ENCODE measurements at regions not wholly inside any gene's neighbourhood (a gene's known extent, or its start where the extent isn't known, plus 50 kb on each side); places are given as distances from the start of the nearest gene placed in this dataset.
"Not testable (repeated sequence)": the region's sequence is repeated elsewhere in the genome, so short reads cannot be mapped to it uniquely, and the experiment has no call there.

DNA sequence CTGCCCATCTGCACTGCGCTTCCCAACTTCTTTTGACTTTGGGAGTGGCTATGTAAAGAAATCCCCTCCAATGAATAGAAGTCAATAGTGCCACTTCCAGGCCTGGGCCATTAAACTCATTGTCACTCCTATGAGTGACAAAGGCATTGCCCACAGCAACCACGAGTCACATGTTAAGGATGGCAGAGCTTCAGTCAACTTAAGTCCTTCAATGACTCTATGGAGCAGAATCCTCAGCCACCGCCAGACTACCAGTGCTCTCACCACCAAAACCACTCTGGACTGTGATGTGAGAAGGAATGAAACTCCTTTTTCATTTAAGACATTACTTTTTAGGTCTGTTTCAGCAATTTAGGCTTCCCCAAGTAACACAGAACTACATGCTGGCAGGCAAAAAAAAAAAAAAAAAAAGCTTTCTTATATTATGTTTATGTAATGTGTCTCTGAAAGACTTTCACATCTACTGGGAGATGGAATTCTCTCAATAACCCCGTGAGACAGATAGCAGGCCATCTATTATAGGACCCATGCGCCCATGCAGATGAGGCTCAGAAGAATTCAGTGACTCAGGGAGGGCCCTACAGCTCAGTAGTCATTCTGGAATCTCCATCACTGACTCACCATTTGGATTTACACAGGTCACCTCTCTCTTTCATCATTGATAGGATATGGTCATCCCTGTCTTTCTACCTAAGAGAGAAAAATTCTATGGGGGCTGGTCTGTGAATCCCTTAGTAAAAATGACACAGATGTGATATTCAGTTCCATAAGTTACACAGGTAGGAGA is 180.5 kb downstream of the CEMIP2 start:
- no peak for DNase-seq

GRCh38 chr9:71583792-71584191 is 184.5 kb downstream of the CEMIP2 start:
- DNase-seq = no peak

DNA sequence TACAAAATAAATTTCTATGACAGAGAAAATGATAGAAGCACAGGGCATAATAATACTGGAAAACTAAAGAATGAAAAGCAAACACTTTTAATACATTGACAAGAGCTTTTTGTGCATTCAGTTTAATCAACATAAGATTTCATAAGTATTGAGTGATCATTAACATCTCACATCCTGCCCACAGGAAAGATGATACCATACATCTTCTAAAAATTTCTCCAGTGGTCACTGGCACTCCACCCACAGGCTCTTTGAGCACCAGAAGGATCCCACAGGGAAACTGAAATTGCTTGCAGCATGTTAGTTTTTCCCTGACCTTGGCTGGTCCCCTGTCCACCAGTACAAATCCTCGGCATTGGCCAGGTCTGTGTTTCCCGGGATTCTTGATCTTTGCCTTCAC is 186.0 kb downstream of the CEMIP2 start:
- DNase-seq = no peak

DNA sequence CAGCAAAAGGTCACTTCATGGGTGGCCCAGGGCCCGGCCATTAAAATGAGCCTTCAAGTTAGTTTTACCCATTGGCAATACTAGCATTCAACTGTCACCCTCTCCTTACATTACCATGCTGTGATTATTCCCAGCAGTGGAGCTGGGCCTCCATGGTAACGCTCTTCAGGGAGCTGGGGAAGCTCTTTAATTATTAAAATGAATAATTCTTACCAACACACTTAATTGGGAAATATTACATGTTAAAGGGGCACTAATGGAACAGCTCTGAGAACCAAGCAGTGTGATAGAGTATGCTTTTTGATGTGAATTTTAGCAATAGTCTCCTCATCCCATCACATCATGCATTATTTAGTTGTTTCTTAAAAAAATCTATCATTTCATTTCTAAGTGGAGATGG is 187.2 kb downstream of the CEMIP2 start:
- no peak for DNase-seq

DNA sequence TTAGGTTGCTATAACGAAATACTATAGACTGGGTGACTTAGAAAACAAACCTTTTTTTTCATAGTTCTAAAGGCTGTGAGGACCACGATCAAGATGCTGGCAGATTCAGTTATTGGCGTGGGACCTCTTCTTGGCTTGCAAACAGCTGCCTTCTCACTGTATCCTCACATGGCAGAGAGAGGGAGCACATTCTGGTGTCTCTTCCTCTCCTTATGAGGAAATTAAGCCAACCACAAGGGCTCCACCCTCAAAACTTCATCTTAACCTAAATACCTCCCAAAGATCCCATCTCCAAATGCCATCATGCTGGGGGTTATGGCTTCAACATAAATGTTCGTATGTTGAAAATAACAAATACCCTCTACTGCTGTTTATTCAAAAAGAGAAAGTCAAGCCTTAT is 197.1 kb downstream of the CEMIP2 start:
- no peak for DNase-seq

GRCh38 chr9:71567890-71568289 is 200.4 kb downstream of the CEMIP2 start:
- DNase-seq = no peak

DNA sequence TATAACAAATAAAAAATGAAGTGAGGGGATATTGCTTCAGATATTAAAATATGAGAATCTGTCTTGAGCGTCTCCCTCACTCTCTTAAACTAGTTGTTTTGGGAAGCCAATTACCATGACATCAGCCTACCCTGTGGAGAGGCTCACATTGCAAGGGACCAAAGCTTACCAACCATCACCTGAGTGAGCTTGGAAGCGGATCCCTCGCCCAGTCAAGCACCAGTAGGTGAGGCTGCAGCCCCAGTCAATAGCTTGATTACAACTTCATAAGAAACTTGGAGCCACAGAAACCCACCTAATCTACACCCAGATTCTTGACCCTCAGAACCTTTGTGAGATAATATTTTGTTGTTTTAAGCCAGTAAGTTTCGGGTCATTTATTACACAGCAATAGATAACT is 206.2 kb downstream of the CEMIP2 start:
- no peak for DNase-seq

DNA sequence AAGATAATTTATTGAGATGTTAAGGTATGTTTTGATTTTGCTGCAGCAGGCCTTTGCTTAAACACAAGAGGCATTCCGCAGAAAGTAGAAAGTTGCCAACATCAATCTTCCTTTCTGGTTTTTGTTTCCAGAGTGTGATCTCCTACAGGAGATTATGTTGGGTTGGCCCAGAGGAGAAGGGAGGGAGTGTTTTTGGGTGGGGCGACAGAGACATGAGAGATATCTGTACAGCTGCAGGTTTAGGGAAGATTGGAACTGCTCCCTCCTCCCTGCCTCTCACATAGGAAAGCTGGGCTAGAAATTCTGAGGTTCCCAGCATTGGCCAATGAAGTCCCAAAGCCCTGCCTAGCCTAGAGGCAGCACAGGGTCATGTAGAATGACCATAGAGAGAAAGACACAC is 211.0 kb downstream of the CEMIP2 start:
- no peak for DNase-seq

GRCh38 chr9:71552480-71552879 is 215.8 kb downstream of the CEMIP2 start:
- no peak for DNase-seq

DNA sequence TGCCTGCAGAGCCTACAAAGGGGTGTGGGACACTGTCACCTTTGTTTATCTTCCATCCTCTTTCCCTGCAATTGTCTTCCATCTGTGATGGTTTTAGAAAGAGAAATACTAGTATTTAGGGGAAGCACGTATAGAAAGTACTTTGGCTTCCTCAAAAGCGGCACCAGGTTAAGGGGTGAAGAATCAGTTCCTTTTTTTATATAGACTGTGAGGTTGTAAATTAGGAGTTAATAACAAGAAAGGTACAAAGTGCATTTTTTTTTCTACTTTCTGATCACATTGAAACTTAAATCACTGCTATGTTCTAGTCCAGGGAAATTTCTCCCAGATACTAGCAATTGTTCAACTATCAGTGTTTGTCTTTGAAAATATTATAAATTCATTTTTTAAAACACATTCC is 219.3 kb downstream of the CEMIP2 start:
- DNase-seq = no peak

DNA sequence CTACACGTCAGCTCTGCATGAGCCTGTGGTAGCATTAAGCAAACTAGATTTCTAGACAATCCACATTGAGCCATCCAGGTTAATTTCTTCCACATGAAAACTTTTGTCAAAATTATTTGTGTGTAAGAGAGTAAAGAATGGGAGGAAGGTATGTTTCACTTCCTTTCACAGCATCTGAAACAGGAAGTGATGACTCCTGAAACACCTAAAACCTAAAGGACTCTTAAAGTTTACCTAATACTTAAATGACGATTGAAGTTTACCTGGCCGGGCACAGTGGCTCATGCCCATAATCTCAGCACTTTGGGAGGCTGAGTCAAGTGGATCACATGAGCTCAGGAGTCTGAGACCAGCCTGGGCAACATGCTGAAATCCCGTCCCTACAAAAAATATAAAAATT is 223.8 kb downstream of the CEMIP2 start:
- no peak for DNase-seq

DNA sequence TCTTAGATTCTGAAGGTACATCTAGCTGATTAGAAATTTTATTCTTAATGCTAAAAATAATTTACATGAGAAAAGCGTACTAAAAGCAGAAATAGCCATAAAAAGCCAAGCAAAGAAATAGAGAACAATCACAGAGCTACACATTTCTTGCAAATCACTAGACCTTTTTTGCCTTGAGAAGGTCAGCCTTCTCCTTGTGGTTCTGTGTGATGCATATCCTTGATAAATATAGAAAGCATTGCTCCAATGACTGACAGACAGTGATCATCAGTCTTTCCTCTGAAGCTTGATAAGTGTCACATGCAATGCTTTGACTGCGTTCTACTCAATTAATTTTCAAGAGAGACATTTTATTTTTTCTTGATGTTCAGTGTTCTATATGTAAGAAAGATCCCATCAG is 226.9 kb downstream of the CEMIP2 start:
- DNase-seq = no peak

DNA sequence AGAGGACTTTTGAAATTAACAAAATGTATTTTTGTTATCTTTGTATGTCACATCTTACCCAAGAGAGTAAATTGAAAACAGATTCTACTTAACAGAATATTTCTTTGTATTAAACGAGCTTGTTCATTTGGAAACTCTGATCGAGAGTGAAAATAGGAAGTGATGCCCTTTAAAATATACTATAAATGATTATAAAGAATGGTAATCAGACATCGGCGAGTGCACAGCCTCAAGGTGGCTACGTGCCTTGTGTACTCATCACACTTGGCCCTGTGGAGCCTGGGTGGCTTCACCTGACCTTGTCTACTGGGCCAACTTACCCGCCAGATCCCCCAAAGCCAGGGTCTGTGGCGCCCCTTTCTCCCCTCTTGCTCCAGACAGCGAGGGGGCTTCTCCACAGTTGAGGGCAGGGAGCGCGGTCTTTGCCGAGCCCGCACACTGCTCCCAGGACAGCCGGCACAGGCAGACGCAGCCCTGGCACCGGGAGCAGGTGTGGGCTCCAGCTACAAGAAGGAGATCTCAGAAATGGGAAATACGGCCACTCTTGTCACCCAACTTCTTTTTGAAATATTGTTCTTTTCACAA is 243.2 kb downstream of the CEMIP2 start:
- DNase-seq = no peak

DNA sequence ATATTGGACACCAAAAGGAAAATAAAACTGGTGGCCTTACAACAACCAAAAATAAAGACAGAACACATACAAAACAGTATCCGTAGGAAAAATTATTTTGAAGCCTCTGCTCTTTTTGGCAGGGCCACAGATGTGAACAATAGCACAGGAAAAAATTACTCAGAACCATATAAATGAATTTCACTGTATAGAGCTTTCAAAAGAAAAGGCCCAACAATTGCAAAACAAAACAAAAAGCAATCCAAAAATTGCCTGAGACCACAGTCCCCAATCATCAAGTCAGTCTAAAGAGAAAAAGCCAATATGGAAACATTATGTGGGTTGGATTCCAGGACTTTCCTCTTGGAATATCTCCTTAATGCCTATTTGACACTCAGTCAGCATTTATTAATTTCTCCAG is 243.8 kb downstream of the CEMIP2 start:
- DNase-seq = no peak

DNA sequence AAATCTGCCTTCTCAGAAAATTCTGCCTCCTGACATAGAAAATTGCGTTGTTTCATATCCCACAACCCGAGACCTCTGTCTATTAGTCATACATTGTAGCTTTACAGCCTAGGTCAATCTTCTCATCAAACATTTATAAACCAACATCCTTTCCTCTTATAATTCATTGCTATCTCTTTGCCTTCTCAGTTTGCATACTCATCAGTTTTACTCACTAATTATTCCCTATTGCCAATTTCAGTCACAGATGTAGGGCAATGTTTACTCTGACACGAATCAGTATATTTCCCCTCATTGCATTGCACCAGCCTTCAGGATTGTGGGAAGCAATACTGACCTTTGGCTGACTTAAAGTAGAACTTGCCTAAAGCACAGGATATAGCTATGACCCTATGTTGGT is 247.2 kb downstream of the CEMIP2 start:
- DNase-seq = no peak

- DNase-seq = no peak
These were observed 249.1 kb downstream of the CEMIP2 start for GRCh38 chr9:71519098-71519696.

GRCh38 chr9:71518045-71518827 is 250.1 kb downstream of the CEMIP2 start:
- peak; percentile 2 to 9 for DNase-seq

DNA sequence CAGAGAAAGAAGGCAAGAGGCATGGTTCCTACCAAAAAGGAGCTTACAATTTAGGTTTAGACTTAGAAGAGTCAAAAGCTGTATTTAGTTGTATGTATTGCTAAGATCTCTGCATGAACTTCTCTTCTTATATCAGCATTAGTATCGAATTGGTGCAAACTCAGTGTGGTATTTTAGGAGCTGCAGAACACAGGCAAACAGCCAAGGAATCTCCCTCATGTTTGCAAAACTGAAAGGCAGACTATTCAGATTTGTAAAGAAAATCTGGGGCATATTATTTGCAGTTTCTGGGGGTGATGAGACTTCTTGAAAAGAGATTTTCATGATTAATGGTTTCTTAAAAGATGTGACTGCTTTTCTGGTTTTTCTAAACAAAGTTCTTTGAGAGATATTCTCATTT is 252.7 kb downstream of the CEMIP2 start:
- no peak for DNase-seq

GRCh38 chr9:71515107-71515506 is 253.2 kb downstream of the CEMIP2 start:
- DNase-seq = no peak

- DNase-seq = no peak
These were observed 253.9 kb downstream of the CEMIP2 start for GRCh38 chr9:71514344-71514975.

DNA sequence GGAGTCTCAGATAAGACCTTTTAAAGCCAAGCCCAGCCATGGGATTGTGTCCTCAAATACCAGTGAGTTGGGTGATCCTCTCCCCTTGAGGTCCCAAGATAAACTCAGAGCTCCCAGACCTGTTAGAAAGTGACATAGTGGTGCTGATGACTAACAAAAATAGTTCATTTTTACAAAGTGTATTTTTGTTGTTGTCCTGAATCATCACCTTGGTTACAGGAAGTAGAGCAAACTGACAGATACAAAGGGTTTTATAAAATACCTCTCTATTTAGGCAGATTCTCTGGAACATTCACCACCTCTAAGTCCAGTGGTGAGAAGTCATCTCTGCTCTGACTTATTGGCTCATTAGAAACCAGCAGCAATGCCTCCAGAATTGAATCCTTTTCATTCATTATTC is 259.3 kb downstream of the CEMIP2 start:
- no peak for DNase-seq

DNA sequence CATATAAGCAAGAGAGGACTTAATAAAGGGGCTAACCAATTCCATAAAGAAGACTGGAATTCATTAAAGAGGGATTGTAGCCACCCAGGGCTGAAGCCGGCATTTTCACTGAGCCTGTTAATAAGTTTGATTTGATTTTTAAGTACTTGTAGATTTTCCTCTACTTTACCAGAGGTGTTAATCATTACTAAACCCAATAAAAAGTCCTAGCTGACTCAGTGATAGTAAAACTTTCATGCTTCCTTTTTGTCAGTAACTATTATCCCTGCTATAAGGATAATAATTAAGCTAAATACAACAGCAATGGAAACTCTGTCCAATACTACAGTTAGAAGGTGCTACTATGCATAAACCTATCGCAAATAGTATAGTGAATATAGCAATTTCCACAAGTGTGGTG is 260.2 kb downstream of the CEMIP2 start:
- not testable (repeated sequence) for DNase-seq

DNA sequence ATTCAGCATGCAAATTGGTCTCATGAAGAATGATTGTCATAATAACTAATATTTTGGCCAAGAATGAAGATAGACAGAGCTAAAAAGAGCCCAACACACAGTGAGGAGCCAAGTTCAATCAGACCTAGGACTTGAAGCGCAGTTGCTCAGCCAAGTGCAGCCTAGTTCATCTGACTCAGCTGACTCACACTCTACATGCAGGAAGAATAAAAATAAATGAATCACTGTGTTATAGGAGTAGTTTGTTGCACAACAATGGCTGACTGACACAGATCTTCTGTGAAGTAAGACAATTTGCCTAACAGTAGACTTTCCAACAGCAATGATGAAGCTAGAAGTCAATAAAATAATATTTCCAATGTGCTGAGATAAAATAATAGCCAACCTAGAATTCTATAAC is 261.5 kb downstream of the CEMIP2 start:
- DNase-seq = no peak

Measured in Kasumi-1 (cell line).